GM12801 (cell line): ENCODE measurements at regions not wholly inside any gene's neighbourhood (a gene's known extent, or its start where the extent isn't known, plus 50 kb on each side); places are given as distances from the start of the nearest gene placed in this dataset.

Source experiments
- CTCF ChIP-seq: IDR thresholded peaks from one replicate; pipeline ENCODE4 v1.5.1; 2011; ENCODE audit warnings: control low read depth; ENCODE audit not compliant: insufficient read length; ENCODE audit errors: extremely low read depth

- TF ChIP-seq CTCF = no peak
These were observed 63.8 kb upstream of the ZNF462 start for GRCh38 chr9:106799152-106799551.

- TF ChIP-seq CTCF = no peak
These were observed 62.2 kb upstream of the ZNF462 start for GRCh38 chr9:106800701-106801270.

- no peak for TF ChIP-seq CTCF
These were observed 61.1 kb upstream of the ZNF462 start for GRCh38 chr9:106801816-106802215.
